HG02610 (cell line): ENCODE measurements at regions not wholly inside any gene's neighbourhood (a gene's known extent, or its start where the extent isn't known, plus 50 kb on each side); places are given as distances from the start of the nearest gene placed in this dataset.
"Not testable (repeated sequence)": the region's sequence is repeated elsewhere in the genome, so short reads cannot be mapped to it uniquely, and the experiment has no call there.

Experiments
- ATAC-seq: cut with Tn5 transposase; IDR thresholded peaks from one replicate; pipeline ENCODE4 v1.9.1; 2021; ENCODE audit warnings: mild to moderate bottlenecking, moderate library complexity; ENCODE audit not compliant: unreplicated experiment

DNA sequence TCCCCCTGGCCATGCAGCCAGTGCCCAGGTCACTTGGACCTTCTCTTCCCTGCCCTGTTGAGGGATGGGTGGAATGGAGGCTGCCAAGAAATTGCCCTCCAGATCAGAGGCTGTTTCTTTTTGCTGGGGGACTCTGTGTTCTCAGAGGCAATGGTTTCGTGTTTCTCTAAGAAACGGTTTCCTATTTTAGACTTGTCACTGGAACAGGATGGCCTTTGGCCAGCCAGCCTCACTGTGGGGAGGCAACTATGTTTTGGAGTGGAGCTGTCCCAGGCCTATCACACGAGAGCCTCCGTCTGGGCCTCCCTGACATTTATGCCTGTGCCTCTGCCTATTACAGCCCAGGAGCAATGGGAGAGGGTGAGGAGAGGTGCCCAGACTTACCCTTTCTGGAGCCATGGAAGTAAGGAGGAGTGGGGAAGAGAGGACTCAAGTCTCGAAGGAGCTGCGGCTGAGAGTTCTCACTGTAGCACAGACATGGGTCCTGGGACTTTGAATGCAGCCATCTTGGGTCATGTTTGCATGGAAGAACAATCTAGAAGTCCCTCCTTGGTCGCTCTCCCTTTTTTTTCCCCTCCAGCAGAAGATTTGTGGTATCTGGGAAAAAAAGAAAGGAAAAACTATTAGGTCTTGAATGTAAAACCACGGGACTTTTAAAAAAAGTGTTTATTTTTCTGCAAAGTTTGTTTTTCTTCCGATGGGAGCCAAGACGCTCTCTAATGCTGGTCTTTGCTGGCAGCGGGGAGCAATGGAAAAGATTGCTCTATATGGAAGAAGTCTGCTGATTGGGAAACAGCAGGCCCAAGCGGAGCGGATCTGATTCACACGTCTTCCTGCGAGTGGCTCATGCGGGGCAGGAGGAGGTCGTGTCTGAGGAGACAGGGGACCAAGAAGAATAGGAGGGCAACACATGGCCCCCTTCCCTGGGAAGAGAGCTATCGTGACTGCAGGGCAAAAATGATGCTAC is 219.2 kb downstream of the FOXD2 start:
- no peak for ATAC-seq

DNA sequence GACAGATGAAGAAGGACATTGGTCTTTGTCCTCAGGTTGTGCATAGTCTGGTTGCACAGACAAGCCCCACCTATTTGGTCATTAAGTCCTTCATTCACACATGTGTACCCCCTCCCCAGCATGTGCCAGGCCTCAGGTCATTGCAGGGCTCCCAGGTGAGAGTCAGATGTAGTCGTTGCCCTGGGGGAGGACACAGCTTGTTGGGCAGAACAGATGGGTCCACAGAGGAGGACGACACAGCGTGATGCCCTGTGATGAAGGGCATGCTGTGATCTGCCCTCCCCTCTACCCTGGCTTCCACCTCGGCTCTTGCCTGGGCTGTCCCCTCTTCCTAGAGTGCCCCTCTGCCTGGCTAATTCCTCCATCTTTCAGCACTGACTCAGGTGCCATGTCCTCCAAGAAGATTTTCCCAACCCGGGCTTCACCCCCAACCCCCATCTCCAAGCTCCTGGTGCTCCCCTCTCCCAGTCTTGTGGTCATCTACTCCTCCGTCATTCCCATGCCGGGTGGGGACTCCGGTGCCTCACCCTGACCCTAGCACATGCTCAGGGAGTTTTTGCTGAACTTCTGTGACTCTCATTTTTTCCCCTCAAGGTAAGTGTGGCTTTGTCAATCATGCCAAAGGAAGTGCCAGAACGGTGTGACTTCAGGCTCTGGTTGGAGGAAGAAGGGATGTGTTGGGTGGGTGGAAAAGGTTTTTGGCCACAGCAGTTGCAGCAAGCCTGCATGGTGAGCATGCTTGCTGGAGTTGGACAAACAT is 220.5 kb downstream of the FOXD2 start:
- no peak for ATAC-seq

DNA sequence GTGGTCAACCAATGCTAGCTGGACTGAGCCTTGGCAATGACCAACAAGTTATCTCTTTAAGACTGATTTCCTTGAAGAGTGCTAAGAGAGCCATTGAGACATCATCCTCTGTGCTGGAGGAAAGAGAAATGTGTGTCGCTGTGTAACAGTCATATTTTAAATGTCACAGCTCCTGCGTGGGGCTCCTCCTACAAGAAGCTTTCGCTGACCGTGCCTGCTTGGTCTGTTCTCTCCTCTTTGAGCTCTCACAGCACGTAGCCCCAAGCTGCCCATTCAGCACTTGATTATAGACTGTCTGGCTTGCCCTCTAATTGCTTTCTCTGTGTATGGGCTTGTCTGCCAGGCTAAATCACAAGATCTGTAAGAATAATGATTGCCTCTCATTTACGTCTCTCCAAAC is 221.3 kb downstream of the FOXD2 start:
- ATAC-seq: no peak

DNA sequence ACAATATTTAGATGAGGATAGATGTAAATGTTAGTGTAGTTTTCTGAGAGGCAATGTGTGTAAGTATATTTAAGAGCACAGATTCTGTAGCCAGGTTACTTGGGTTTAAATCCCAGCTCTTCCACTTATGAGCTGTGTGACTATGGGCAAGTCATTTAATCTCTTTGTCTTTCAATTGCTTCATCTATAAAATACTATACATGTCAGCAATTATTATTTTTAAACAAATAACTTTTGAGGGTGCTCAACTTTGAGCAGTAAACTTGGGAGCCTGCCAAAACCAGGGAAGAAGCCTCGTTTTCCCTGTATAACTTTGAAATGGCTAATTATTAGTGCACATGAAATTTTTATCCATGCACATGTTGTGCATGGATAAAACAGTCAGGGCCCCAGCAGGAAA is 222.8 kb downstream of the FOXD2 start:
- no peak for ATAC-seq

DNA sequence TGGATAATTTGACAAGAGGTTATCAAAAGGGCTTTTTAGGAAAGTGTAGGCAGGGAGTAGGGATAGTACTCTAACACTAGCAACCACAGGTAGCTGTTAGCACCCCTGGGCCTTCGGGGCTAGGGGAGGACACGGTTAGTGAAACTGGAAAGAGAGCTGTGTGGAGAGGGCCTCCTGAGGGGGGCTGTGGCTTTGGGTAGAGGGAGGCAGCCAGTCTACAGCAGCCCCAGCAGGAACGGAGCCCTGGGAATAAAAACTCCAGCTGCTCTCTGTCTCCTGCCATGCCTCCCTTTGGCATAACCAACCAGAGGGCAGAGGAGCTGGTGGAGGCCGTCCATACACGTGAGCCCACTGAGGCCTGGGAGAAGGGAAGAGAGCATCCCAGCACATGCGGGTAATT is 223.2 kb downstream of the FOXD2 start:
- no peak for ATAC-seq

DNA sequence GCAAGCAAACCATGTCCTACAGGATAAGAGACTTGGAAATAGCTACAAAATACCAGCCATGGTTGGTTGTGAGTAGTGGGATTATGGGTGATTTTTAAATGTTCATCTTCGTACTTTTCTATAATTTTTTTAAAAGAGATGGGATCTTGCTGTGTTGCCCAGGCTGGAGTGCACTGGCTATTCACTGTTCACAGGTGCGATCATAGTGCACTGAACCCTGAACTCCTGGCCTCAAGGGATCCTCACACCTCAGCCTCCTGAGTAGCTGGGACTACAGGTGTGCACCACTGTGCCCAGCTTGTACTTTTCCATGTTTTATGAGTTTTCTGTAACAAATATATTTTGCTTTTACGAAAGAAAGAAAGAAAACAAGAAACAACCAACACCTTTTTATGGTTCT is 224.2 kb downstream of the FOXD2 start:
- ATAC-seq: no peak

DNA sequence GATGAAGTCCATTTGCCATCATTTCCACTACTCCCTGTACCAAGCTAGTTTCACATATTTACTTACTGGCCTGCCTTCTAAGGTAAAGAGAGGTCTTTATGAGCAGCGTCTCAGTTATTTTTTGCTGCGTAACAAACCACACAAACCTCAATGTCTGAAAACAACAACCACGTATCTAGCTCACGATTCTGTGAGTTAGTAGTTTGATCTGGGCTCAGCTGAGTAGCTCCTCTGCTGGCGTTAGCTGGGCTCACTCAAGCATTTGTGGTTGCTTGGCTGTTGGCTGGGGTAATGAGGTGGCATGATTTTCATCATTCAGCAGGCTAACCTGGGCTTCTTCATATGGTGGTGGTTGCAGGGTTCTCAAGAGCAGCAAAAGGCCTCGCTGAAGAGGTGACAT is 225.4 kb downstream of the FOXD2 start:
- ATAC-seq: no peak

DNA sequence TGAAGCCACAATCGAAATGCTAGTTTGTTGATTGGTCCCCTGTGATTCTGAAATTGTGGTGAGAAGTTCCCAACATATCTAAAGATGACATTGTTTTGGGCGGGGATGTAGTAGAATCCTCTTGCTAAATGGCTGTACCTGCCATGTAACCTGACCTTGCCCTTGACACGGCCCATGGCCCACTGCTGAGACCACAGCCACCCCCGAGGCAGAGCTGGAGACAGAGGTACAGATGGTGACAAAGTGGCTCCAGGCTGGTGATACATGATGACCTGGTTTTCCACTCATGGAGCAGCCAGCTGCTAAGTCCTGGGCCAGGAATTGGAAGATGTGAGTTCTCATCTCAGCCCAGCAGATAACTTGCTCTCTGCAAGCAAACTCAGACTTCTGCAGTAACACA is 226.5 kb downstream of the FOXD2 start:
- no peak for ATAC-seq

DNA sequence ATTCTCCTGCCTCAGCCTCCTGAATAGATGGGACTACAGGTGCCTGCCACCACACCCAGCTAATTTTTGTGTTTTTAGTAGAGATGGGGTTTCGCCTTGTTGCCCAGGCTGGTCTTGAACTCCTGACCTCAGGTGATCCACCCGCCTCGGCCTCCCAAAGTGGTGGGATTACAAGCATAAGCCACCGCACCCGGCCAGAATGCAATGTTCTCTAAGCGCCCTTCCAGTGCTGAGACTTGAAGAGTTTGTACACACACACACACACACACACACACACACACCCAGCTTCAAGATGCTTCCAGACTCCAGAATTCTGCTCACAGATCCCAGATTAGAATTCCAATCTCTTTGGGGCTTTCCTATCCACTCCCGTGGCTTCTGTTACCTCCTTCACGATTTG is 227.1 kb downstream of the FOXD2 start:
- not testable (repeated sequence) for ATAC-seq

DNA sequence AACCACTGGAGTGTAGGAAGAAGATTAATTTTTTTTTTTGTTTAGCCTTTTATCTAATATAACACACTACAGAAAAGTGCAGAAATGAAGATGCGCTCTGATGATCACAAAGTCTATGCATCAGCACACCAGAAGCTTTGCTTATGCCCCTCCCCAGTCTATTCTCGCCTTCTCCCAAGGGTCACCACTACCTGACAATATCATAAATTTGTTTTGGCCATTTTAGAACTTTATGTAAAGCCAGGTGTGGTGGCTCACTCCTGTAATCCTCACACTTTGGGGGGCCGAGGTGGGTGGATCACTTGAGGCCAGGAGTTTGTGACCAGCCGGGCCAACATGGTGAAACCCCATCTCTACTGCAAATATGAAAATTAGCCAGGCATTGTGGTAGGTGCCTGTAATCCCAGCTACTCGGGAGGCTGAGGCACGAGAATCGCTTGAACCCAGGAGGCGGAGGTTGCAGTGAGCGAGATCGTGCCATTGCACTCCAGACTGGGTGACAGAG is 231.3 kb downstream of the FOXD2 start:
- no peak for ATAC-seq

DNA sequence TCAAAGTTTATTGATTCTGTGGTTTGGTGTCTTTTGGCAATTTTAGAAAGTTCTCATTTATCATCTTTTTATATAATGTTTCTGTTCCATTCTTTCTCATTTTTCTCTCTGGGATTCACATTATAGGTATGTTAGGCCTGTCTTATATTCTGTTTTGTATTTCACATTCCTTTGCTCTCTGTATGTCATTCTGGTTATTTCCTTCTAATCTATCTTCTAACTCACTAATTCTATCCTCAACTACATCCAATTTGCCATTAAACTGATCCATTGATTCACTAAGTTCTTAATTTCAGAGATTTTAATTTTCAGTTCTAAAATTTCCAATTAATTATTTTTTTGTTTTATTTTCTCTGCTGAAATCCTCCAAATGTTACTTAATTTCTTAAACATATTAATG is 234.8 kb downstream of the FOXD2 start:
- ATAC-seq: no peak

DNA sequence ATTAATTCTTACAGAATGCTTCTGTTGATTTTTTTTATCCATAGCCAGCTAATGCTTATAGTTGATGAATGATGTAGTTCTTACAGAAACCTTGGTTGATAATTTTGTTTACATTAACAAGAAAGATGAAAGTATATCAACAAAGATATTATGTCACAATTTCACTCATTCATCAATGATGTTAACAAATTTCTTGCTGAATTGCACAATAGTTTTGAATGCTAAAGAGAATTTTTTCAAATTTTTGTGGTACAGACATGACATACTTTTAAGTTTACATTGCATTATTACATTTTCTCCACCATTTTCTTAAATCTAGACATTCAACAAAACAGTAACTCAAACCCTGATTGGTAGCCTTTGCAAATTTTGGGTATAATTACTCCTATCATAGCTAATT is 236.3 kb downstream of the FOXD2 start:
- ATAC-seq: no peak

DNA sequence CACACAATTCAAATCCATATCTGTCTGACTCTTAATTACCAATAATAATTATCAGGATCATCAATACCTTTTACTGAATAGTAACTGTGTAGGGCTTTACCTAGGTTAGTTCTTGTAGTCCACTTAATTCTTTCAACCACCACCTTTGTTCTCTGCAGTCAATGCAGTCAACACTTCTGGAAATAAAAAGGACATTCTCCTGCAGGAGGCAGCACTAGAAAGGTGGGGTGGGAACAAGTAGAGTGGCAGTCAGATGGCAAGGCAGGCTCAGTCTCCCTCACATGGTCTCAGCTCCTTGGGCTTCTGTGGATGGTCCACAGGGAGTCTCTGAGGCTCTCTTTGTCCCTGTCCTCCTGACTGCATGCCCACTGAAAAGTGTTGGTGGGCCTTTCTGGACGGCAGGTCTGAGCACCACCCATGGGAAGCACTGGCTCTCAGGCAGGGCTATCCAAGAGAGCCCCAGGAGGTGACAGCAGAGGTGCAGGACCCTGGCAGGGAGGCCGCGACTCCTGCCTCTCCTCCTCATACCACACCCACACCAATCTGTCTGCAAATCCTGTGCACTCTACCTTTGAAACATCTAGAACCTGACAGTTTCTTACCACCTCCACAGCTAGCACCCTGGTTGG is 237.3 kb downstream of the FOXD2 start:
- no peak for ATAC-seq

DNA sequence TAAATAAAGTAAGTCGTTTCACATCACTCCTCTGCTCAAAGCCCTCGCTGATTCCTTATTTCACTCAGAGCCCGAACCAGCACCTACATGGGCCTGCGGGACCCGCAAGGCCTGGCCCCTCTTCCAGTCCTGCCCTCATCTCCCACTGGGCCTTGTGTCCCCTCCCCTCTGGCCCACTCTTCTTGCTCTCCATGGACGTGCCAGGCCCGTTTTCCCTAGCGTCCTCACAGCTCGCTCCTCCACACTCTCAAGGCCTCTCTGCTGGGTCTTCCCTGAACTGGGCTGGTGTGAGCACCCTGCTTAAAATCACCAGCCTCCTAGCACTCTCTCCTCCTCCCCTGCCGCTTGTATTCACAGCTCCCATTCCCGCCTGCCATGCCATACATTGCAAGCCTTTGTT is 237.9 kb downstream of the FOXD2 start:
- ATAC-seq: no peak

DNA sequence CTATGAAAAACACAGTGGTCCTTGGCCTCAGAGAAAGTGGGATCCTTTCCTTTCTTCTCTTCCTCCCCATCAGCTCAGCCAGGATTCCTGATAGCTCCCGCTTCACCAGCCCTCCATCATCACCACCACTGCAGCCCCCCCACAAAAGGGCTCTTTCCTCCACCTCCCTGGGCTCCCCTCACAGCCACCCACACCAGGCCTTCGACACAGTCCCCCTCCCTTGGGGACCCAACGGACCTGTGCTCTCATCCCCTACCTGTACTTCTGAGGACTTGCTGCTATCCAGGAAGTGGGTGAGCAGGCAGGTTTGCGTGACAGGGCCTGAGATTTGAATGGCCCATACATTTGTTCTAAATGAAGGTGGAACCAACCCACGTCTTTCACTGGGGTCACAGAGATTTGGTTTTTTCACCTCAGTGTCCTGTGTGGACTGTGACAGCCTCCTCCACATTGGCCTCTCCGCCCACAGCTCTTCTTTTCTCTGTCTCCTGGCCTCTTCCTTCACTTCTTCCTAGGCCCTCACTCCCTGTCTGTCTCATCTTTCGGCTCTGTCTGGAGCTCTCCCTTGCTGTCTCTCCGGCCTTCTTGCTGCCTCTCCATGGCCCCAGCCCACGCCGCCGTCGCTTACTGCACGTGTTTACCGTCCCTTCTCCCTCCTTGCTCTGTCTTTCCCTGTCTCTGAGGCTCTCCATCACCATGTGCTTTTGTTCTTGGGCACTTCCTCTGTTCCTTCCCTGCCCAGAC is 238.6 kb downstream of the FOXD2 start:
- ATAC-seq: no peak

DNA sequence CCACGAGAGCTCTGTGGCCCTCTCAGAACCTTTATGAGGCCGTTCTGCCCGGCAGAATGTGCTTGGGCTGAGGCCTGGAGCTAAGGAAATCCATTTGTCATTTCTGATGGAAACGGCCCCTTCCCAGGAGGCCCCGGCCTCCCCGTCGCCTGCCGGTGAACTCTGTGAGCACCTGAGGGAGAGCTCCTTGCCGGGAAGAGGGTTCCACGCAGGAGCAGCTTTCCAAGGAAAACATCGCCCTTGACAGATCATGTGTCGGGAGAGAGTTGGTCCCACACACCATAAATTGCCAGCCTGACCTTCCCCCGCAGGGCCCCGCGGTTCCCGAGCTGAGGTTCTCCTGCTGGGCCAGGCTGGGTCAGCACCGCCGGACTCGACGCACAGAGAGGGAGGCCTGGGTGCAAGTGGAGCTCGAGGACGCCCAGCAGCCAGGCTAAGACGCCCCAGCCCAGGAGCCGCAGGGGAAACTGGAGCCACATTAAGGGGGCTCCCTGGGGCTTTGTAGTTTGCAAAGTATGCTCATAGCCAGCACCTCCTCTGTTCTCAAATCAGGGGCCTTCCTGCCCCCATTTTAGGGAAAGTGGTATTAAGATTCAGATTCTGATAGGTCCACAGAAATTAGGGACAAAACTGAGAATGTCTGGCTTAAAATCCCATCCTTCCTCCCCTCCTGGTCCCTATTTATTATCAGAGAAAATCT is 239.5 kb downstream of the FOXD2 start:
- ATAC-seq: no peak

DNA sequence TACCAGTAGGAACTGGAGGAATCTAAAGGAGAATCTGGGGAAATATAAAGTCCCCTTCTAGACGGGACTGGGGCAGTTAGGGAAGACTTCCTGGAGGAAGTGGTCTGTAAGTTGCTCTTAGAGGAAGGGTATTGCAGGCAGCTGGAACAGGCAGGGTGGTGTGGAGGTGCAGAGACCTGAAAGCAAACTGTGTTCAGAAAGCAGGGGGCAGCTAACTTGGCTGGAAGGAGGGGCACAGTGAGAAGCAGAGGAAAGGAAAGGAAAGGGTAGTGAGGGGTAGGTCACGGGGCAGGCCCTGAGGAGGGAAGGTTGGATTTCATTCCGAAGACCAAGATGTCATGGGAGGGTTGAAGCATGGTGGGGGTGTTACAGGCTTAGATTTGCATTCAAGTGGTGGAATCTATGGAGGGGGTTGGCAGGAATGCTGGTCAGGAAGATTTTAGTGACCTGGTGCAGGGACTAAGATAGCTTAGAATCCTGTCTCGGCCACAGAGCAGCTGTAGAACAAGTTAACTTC is 240.7 kb downstream of the FOXD2 start:
- no peak for ATAC-seq

DNA sequence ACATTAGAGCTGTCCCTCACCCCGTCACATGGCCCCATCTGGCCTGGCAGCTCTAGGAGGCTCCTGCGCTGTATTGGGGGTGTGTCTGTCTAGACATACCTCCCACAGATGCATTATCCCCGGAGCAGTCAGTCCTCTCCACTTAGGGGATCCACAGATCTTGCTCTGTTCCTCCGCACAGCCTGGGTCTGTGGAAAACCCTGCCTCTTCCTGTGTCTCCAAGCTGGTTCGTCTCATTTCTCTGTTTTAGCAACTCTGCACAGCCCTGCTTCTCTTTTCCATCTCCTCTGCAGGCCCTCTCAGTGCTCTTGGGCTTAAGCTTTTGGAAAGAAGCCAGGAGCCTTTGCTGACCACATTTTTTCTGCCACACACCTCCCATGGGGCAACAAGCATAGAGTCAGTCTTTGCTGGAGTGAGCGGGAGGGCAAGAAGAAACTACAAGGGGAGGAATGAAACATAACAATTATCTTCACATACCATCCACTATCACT is 241.5 kb downstream of the FOXD2 start:
- ATAC-seq: no peak

DNA sequence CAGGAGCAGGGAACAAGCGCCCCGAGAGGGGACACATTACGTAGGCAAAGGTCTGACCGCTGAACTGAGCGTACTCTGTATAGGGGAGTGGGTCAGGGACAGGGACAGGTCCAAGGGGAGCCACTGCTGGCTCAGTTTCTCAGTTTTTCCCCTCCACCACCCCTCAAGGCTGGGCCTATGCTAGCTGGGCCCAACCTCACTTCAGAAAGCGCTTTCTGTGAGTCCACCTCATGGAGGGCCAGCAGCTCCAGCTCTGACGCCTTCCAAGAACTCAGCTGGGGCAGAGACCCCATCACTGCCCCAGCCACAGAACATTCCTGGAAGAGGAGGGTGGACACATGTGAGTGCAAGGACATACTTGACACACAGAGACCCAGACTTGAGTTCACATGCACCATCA is 242.0 kb downstream of the FOXD2 start:
- ATAC-seq: no peak
